Astrocyte (in vitro differentiated cells and primary cell): ENCODE measurements at regions not wholly inside any gene's neighbourhood (a gene's known extent, or its start where the extent isn't known, plus 50 kb on each side); places are given as distances from the start of the nearest gene placed in this dataset.

ENCODE experiments used
- EZH2 ChIP-seq: IDR thresholded peaks from 2 replicates; pipeline ENCODE4 v1.6.1; 2012; ENCODE audit warnings: mild to moderate bottlenecking, low read length, inconsistent platforms; ENCODE audit not compliant: insufficient read depth
- TF ChIP-seq, protein P1 (sequence below): IDR thresholded peaks from 2 replicates; pipeline ENCODE4 v1.5.1; 2011; ENCODE audit warnings: low read depth, mild to moderate bottlenecking, inconsistent platforms, low read length, moderate library complexity; ENCODE audit not compliant: insufficient read depth

DNA sequence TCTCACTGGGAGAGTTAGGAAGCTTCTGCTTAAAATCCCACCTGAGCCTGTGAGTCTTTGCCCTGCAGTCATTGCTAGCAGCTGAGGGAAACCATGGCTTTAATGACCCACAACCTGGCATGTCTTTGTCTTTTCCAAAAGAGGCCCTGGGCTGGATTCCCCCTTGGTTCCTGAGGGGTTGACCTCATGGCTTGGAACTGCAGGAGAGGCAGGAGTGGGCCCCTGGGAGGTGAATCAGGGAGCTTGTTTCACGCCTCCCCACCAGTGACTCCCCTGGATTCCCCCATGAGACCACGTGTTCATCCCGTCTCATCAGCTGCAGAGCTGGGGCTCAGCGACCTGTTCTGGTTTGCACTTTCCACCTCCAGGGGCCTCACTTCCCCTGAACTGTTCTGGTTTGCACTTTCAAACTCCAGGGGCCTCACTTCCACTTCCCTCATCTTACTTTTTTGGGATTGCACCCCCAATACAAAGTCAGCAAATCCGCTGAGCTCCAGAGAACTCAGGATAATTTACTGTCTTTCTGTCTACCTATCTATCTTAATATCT lies 58.5 kb upstream of the TMEM18 start:
- TF ChIP-seq, protein P1, sequence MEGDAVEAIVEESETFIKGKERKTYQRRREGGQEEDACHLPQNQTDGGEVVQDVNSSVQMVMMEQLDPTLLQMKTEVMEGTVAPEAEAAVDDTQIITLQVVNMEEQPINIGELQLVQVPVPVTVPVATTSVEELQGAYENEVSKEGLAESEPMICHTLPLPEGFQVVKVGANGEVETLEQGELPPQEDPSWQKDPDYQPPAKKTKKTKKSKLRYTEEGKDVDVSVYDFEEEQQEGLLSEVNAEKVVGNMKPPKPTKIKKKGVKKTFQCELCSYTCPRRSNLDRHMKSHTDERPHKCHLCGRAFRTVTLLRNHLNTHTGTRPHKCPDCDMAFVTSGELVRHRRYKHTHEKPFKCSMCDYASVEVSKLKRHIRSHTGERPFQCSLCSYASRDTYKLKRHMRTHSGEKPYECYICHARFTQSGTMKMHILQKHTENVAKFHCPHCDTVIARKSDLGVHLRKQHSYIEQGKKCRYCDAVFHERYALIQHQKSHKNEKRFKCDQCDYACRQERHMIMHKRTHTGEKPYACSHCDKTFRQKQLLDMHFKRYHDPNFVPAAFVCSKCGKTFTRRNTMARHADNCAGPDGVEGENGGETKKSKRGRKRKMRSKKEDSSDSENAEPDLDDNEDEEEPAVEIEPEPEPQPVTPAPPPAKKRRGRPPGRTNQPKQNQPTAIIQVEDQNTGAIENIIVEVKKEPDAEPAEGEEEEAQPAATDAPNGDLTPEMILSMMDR = no peak
- TF ChIP-seq EZH2 = no peak
